K562 (cell line): ENCODE measurements at regions not wholly inside any gene's neighbourhood (a gene's known extent, or its start where the extent isn't known, plus 50 kb on each side); places are given as distances from the start of the nearest gene placed in this dataset.

Source experiments
- ATAC-seq: fragments of 200-7000 bp; cut with Tn5 transposase; 3 replicates; pipeline ENCODE4 v1.9.1; 2020; ENCODE audit warnings: moderate library complexity
- BruUV-seq: library from RNA; stranded (reverse); fragments of 400-500 nt; replicated peaks from 2 replicates; lab custom pipeline; 2021; lab: Mats Ljungman, UMichigan
- CTCF ChIA-PET: fragments of 300-600 bp; formaldehyde crosslinking; extraction: SDS; loops from one replicate; lab custom pipeline; 2021; ENCODE audit warnings: low intra/inter-chr PET ratio; lab: Yijun Ruan, JAX
- POLR2A ChIA-PET: fragments of 300-600, 350-650 bp; sonication (Branson Sonifier 250); formaldehyde crosslinking; extraction: SDS; loops from one replicate; lab custom pipeline; 2021; ENCODE audit warnings: antibody characterized with exemption, inconsistent platforms; lab: Yijun Ruan, JAX
- DNase-seq, 4 experiments: peaks; one replicate each; pipeline versions ENCODE4 v3.0.0 to v3.0.0-alpha.2; 2011 to 2018; ENCODE audit warnings: low spot score in 3 of 4, mixed read lengths in 3 of 4; ENCODE audit errors: extremely low read depth in 1 of 4
- FAIRE-seq: peaks from 2 replicates; lab custom pipeline; 2011; peaks lifted over from hg19 to GRCh38; lab: Jason Lieb, UNC
- H2AFZ ChIP-seq: 2 replicates; pipeline ENCODE4 v1.6.0; 2011; ENCODE audit warnings: low read depth, low read length, control low read depth, inconsistent platforms
- H3K27ac ChIP-seq: fragments of 200-600 bp; 3 replicates; pipeline ENCODE4 v1.8.0; 2011; ENCODE audit warnings: low read depth, mild to moderate bottlenecking, control low read depth, inconsistent platforms, low read length, moderate library complexity, mixed read lengths; ENCODE audit errors: extremely low read depth
- H3K27me3 ChIP-seq, 2 experiments: fragments of 300-600 bp in 1 of 2; 2 replicates in 1 of 2; 3 replicates in 1 of 2; pipeline versions ENCODE4 v1.6.0 to v1.8.0; 2011; ENCODE audit warnings: inconsistent platforms in 2 of 2, low read length in 2 of 2, mild to moderate bottlenecking in 1 of 2, mixed read lengths in 1 of 2, moderate library complexity in 1 of 2; ENCODE audit not compliant: control insufficient read depth in 2 of 2, insufficient read depth in 2 of 2
- H3K36me3 ChIP-seq: fragments of 300-600 bp; 3 replicates; pipeline ENCODE4 v1.8.0; 2011; ENCODE audit warnings: mild to moderate bottlenecking, low read length, inconsistent platforms; ENCODE audit not compliant: control insufficient read depth, insufficient read depth
- H3K4me1 ChIP-seq, 2 experiments: fragments of 200-600 bp in 1 of 2; replicated peaks in 1 of 2; 2 replicates in 1 of 2; 3 replicates in 1 of 2; pipeline versions ENCODE4 v1.5.1 to v1.8.0; 2011; ENCODE audit warnings: inconsistent platforms in 2 of 2, low read length in 2 of 2, mild to moderate bottlenecking in 1 of 2, mixed read lengths in 1 of 2, moderate library complexity in 1 of 2; ENCODE audit not compliant: control insufficient read depth in 2 of 2, insufficient read depth in 2 of 2
- H3K4me2 ChIP-seq: 2 replicates; pipeline ENCODE4 v1.6.1; 2011; ENCODE audit warnings: low read length, control low read depth, inconsistent platforms, mixed read lengths; ENCODE audit not compliant: insufficient read depth
- H3K4me3 ChIP-seq: fragments of 200-600 bp; sonication (generic), shearing (Covaris generic); 2 replicates; pipeline ENCODE4 v1.5.1; 2016; ENCODE audit warnings: control low read depth, inconsistent platforms
- H3K79me2 ChIP-seq: fragments of 200-600 bp; 3 replicates; pipeline ENCODE4 v1.8.0; 2011; ENCODE audit warnings: low read length, inconsistent platforms; ENCODE audit not compliant: control insufficient read depth, insufficient read depth
- H3K9ac ChIP-seq, 2 experiments: 2 replicates each; pipeline versions ENCODE4 v1.6.0 to v1.6.1; 2011; ENCODE audit warnings: low read depth in 2 of 2, low read length in 2 of 2, control low read depth in 1 of 2, inconsistent platforms in 1 of 2, mild to moderate bottlenecking in 1 of 2, mixed read lengths in 1 of 2; ENCODE audit not compliant: insufficient read depth in 1 of 2
- H3K9me1 ChIP-seq: one replicate; pipeline ENCODE4 v1.6.0; 2011; ENCODE audit warnings: inconsistent platforms, mild to moderate bottlenecking, low read length, moderate library complexity; ENCODE audit not compliant: control insufficient read depth, insufficient read depth
- H3K9me3 ChIP-seq: replicated peaks from 2 replicates; pipeline ENCODE4 v1.5.1; 2011; ENCODE audit warnings: low read depth, low read length, inconsistent platforms; ENCODE audit not compliant: control insufficient read depth, insufficient read depth
- H4K20me1 ChIP-seq: replicated peaks from 2 replicates; pipeline ENCODE4 v1.6.1; 2011; ENCODE audit warnings: low read length, inconsistent platforms, mixed read lengths; ENCODE audit not compliant: control insufficient read depth, insufficient read depth
- CCAR2 ChIP-seq: fragments of 200-400 bp; formaldehyde crosslinking; IDR thresholded peaks from 2 replicates; pipeline ENCODE4 v1.6.1; 2017; ENCODE audit warnings: mild to moderate bottlenecking, low read depth, low read length
- CEBPG ChIP-seq, 3 experiments: fragments of 200-800 bp in 1 of 3; sonication (Bioruptor generic) in 1 of 3; sonication (generic) in 1 of 3; formaldehyde crosslinking in 1 of 3; IDR thresholded peaks in 2 of 3; conservative IDR thresholded peaks in 1 of 3; 2 replicates each; pipeline versions ENCODE4 v1.6.1 to v1.8.0; 2016 to 2022; ENCODE audit warnings: missing compliant biosample characterization in 2 of 3, missing genetic modification characterization in 2 of 3, mild to moderate bottlenecking in 1 of 3, missing genetic modification reagents in 1 of 3
- CUX1 ChIP-seq: fragments of 200-800 bp; sonication (Bioruptor generic); IDR thresholded peaks from 2 replicates; pipeline ENCODE4 v1.6.1; 2016; ENCODE audit warnings: missing genetic modification characterization, missing compliant biosample characterization
- ELK3 ChIP-seq: fragments of 450-650 bp; formaldehyde crosslinking; IDR thresholded peaks from 2 replicates; pipeline ENCODE4 v1.4.0; 2020; ENCODE audit warnings: mild to moderate bottlenecking
- FOXM1 ChIP-seq, 2 experiments: fragments of 450-650 bp in 1 of 2; sonication (generic) in 1 of 2; formaldehyde crosslinking in 1 of 2; IDR thresholded peaks; 2 replicates each; pipeline versions ENCODE4 v1.6.1 to v1.9.0; 2017 to 2022; ENCODE audit warnings: low read depth in 2 of 2, mild to moderate bottlenecking in 2 of 2, missing genetic modification reagents in 1 of 2, moderate library complexity in 1 of 2
- HMG20B ChIP-seq: fragments of 250-450 bp; sonication (Bioruptor Pico); IDR thresholded peaks from 2 replicates; pipeline ENCODE4 v1.5.0; 2021; ENCODE audit warnings: mild to moderate bottlenecking
- MTA1 ChIP-seq: fragments of 450-650 bp; IDR thresholded peaks from 2 replicates; pipeline ENCODE4 v1.6.1; 2017; ENCODE audit warnings: borderline replicate concordance
- PHF20 ChIP-seq: fragments of 450-650 bp; IDR thresholded peaks from 2 replicates; pipeline ENCODE4 v1.6.1; 2018; ENCODE audit not compliant: partially characterized antibody
- RAD21 ChIP-seq, 2 experiments: fragments of 250-450 bp in 1 of 2; fragments of 450-650 bp in 1 of 2; sonication (Bioruptor Pico) in 1 of 2; formaldehyde crosslinking in 1 of 2; IDR thresholded peaks in 1 of 2; conservative IDR thresholded peaks in 1 of 2; 2 replicates each; pipeline versions ENCODE4 v1.4.0 to v1.8.0; 2020 to 2022; ENCODE audit warnings: mild to moderate bottlenecking in 2 of 2, moderate library complexity in 1 of 2
- RBM22 ChIP-seq: fragments of 200-400 bp; formaldehyde crosslinking; IDR thresholded peaks from 2 replicates; pipeline ENCODE4 v1.6.1; 2018; ENCODE audit warnings: low read length, low read depth; ENCODE audit not compliant: poor library complexity, severe bottlenecking
- SMARCE1 ChIP-seq: fragments of 450-650 bp; IDR thresholded peaks from 2 replicates; pipeline ENCODE4 v1.7.1; 2016; ENCODE audit warnings: mild to moderate bottlenecking
- TGIF2 ChIP-seq: sonication (generic); formaldehyde crosslinking; IDR thresholded peaks from 2 replicates; pipeline ENCODE4 v1.8.1; 2022; ENCODE audit warnings: mild to moderate bottlenecking, missing genetic modification reagents, moderate library complexity
- TSC22D4 ChIP-seq: fragments of 450-650 bp; IDR thresholded peaks from 2 replicates; pipeline ENCODE4 v1.6.1; 2016; ENCODE audit warnings: missing genetic modification characterization, missing biosample characterization, control low read depth
- YBX1 ChIP-seq: fragments of 450-650 bp; IDR thresholded peaks from 2 replicates; pipeline ENCODE4 v1.7.1; 2016; ENCODE audit warnings: mild to moderate bottlenecking
- ZNF124 ChIP-seq: sonication (generic); formaldehyde crosslinking; IDR thresholded peaks from 2 replicates; pipeline ENCODE4 v1.8.1; 2022; ENCODE audit warnings: missing genetic modification reagents
- ZNF354B ChIP-seq: fragments of 250-450 bp; sonication (Bioruptor Pico); IDR thresholded peaks from 2 replicates; pipeline ENCODE4 v1.4.0; 2020
- ZNF584 ChIP-seq: fragments of 200-800 bp; sonication (Bioruptor generic); IDR thresholded peaks from 2 replicates; pipeline ENCODE4 v1.6.1; 2016; ENCODE audit warnings: low read depth, mild to moderate bottlenecking, missing genetic modification characterization, missing compliant biosample characterization
- ZNF778 ChIP-seq: fragments of 450-650 bp; formaldehyde crosslinking; IDR thresholded peaks from 2 replicates; pipeline ENCODE4 v1.4.0; 2020; ENCODE audit warnings: mild to moderate bottlenecking, moderate library complexity
- WGBS: fragments of 100-300 bp; shearing (Covaris generic); methylation state at CpG from one replicate; pipeline ENCODE4 v1.1.6; 2016; ENCODE audit warnings: low coverage, mixed read lengths; ENCODE audit not compliant: insufficient coverage; ENCODE audit errors: missing lambda C conversion rate; 5-methylcytosine and 5-hydroxymethylcytosine counted together
- in situ Hi-C: fragments of 300-500 bp; cut with MboI; formaldehyde crosslinking; loops from 4 replicates; pipeline ENCODE4 v1.15.0; 2018; ENCODE audit warnings: inconsistent platforms, mixed read lengths
- intact Hi-C: fragments of 100-400 bp; cut with micrococcal nuclease; formaldehyde crosslinking; loops from 2 replicates; pipeline ENCODE4 v1.14.2; 2022

GRCh38 chr12:4133029-4133428 lies 140.5 kb upstream of the CCND2 start:
- in situ Hi-C loops (no loop called here), intact Hi-C loops (no loop called here)
- Histone ChIP-seq H3K27me3 (peaks cover 0 to 6% of the 10 kb centered on the region in 2 experiments; a peak in 1 of 5 replicates), H3K27ac (no peak overlapping the region), H3K4me1 (no peaks in the 10 kb centered on the region; a peak in 2 of 5 replicates), H3K36me3 (no peaks in the 10 kb centered on the region), H4K20me1 (no peaks in the 10 kb centered on the region), H3K9me3 (no peaks in the 10 kb centered on the region), H2AFZ (0 out of 2 replicates have a peak overlapping the region, but pooled peaks have one; percentile 16), H3K4me2 (no peak overlapping the region), H3K4me3 (no peak overlapping the region), H3K9me1 (no peaks in the 10 kb centered on the region), H3K79me2 (no peaks in the 10 kb centered on the region), H3K9ac (no peak overlapping the region)
- BruUV-seq = no TSS peak
- no peak for FAIRE-seq
- 33% methylated on average over 4 of the region's 5 CpGs for WGBS
- POLR2A ChIA-PET = interaction anchor here (1.1 kb wide), 1 partner anchor 24 kb away, joined by 3 read pairs; no protein-coding TSS in a partner anchor
- CTCF ChIA-PET = no interaction called here
- no peak for DNase-seq
- ATAC-seq = no peak; the same call in 2 of the 3 replicates
- TF ChIP-seq FOXM1 (IDR thresholded peaks at IDR 0.05; ENCODE audit: low read depth) = no peak
- no peak for TF ChIP-seq FOXM1 (CRISPR knock-in tag; IDR thresholded peaks at IDR 0.05; ENCODE audit: low read depth)
- TF ChIP-seq SMARCE1 = no peak
- no peak for TF ChIP-seq HMG20B
- TF ChIP-seq YBX1 = no peak
- TF ChIP-seq RBM22 = no peak
- no peak for TF ChIP-seq ZNF354B
- no peak for TF ChIP-seq TGIF2 (CRISPR knock-in tag)
- no peak for TF ChIP-seq ZNF778
- no peak for TF ChIP-seq CEBPG (CRISPR knock-in tag; IDR thresholded peaks at IDR 0.05)
- TF ChIP-seq CEBPG (tag; conservative IDR thresholded peaks at IDR 0.05 in 1 of 2, IDR thresholded peaks at IDR 0.05 in 1 of 2) = no peak
- TF ChIP-seq PHF20 = no peak
- no peak for TF ChIP-seq RAD21 (CRISPR knock-in tag; conservative IDR thresholded peaks at IDR 0.05 in 1 of 2, IDR thresholded peaks at IDR 0.05 in 1 of 2)
- no peak for TF ChIP-seq ZNF124 (CRISPR knock-in tag)
- no peak for TF ChIP-seq TSC22D4 (tag)
- TF ChIP-seq MTA1 = no peak
- no peak for TF ChIP-seq ELK3 (CRISPR knock-in tag)
- TF ChIP-seq ZNF584 (CRISPR knock-in tag) = no peak
- TF ChIP-seq CCAR2 = no peak
- no peak for TF ChIP-seq CUX1 (CRISPR knock-in tag)
